PC-3 (cell line): ENCODE measurements at regions not wholly inside any gene's neighbourhood (a gene's known extent, or its start where the extent isn't known, plus 50 kb on each side); places are given as distances from the start of the nearest gene placed in this dataset.

Experiments
- ATAC-seq: fragments of 200-7000 bp; cut with Tn5 transposase; 2 replicates; pipeline ENCODE4 v1.9.1; 2020; ENCODE audit warnings: mild to moderate bottlenecking, moderate library complexity
- BruUV-seq: library from RNA; stranded (reverse); fragments of 400-500 nt; replicated peaks from 2 replicates; lab custom pipeline; 2021; lab: Mats Ljungman, UMichigan
- CTCF ChIA-PET: fragments of 300-600 bp; sonication (Branson Sonifier 250); formaldehyde crosslinking; loops from one replicate; lab custom pipeline; 2022; ENCODE audit warnings: antibody characterized with exemption; lab: Charles Lee
- POLR2A ChIA-PET: fragments of 300-600 bp; sonication (Branson Sonifier 250); formaldehyde crosslinking; loops from one replicate; lab custom pipeline; 2022; ENCODE audit warnings: antibody characterized with exemption; ENCODE audit not compliant: unreplicated experiment; lab: Charles Lee
- DNase-seq: peaks from one replicate; pipeline ENCODE4 v3.0.0-alpha.2; 2015
- H2AFZ ChIP-seq: fragments of 300-600 bp; sonication (generic); 2 replicates; pipeline ENCODE4 v1.6.0; 2016; ENCODE audit warnings: antibody characterized with exemption, low read length
- H3F3A ChIP-seq: fragments of 300-600 bp; sonication (generic); one replicate; pipeline ENCODE4 v1.6.0; 2017; ENCODE audit warnings: antibody characterized with exemption, low read length, control low read depth, mild to moderate bottlenecking; ENCODE audit not compliant: unreplicated experiment
- H3K27ac ChIP-seq: fragments of 300-600 bp; sonication (generic); 2 replicates; pipeline ENCODE4 v1.5.1; 2016; ENCODE audit warnings: mild to moderate bottlenecking, low read length
- H3K27me3 ChIP-seq: fragments of 300-600 bp; sonication (generic); 2 replicates; pipeline ENCODE4 v1.6.1; 2016; ENCODE audit warnings: low read length, mixed read lengths
- H3K36me3 ChIP-seq: fragments of 300-600 bp; sonication (generic); 2 replicates; pipeline ENCODE4 v1.6.1; 2016; ENCODE audit warnings: low read depth, mixed run types, low read length, mixed read lengths
- H3K4me1 ChIP-seq: fragments of 300-600 bp; sonication (generic); 2 replicates; pipeline ENCODE4 v1.5.1; 2016; ENCODE audit warnings: low read length; ENCODE audit not compliant: insufficient read depth
- H3K4me2 ChIP-seq: fragments of 300-600 bp; sonication (generic); 2 replicates; pipeline ENCODE4 v1.6.0; 2016; ENCODE audit warnings: low read length
- H3K4me3 ChIP-seq: fragments of 300-600 bp; sonication (generic); 2 replicates; pipeline ENCODE4 v1.5.1; 2016; ENCODE audit warnings: mild to moderate bottlenecking, low read length, mixed read lengths
- H3K79me2 ChIP-seq: fragments of 300-600 bp; sonication (generic); 2 replicates; pipeline ENCODE4 v1.6.1; 2017; ENCODE audit warnings: low read length, mixed read lengths
- H3K9ac ChIP-seq: fragments of 300-600 bp; sonication (generic); 2 replicates; pipeline ENCODE4 v1.6.0; 2016; ENCODE audit warnings: mild to moderate bottlenecking, low read length
- H3K9me2 ChIP-seq: fragments of 300-600 bp; sonication (generic); replicated peaks from 2 replicates; pipeline ENCODE4 v1.6.1; 2016; ENCODE audit warnings: mixed run types, low read length, mixed read lengths
- H3K9me3 ChIP-seq: fragments of 300-600 bp; sonication (generic); 2 replicates; pipeline ENCODE4 v1.6.1; 2016; ENCODE audit warnings: low read length, mixed read lengths
- H4K20me1 ChIP-seq: fragments of 300-600 bp; sonication (generic); 2 replicates; pipeline ENCODE4 v1.6.1; 2016; ENCODE audit warnings: low read length, mixed read lengths
- CTCF ChIP-seq: fragments of 300-600 bp; sonication (generic); conservative IDR thresholded peaks from 2 replicates; pipeline ENCODE4 v1.5.1; 2017; ENCODE audit warnings: antibody characterized with exemption, low read depth, mild to moderate bottlenecking, low read length
- EZH2 ChIP-seq: fragments of 300-600 bp; sonication (generic); IDR thresholded peaks from one replicate; pipeline ENCODE4 v1.6.1; 2017; ENCODE audit warnings: antibody characterized with exemption, mild to moderate bottlenecking, low read length; ENCODE audit not compliant: unreplicated experiment
- EZH2phosphoT487 ChIP-seq: fragments of 300-600 bp; sonication (generic); IDR thresholded peaks from 2 replicates; pipeline ENCODE4 v1.6.1; 2018; ENCODE audit warnings: mild to moderate bottlenecking, antibody characterized with exemption, low read length, borderline replicate concordance
- intact Hi-C: fragments of 100-400 bp; cut with micrococcal nuclease; formaldehyde crosslinking; loops from 2 replicates; pipeline ENCODE4 v1.9.0; 2023

- Histone ChIP-seq H3K9me3 (peaks cover 6% of the 10 kb centered on the region; the same call in 1 of the 2 replicates), H3K36me3 (no peaks in the 10 kb centered on the region), H3K9me2 (no peaks in the 10 kb centered on the region), H2AFZ (no peak overlapping the region), H3K4me1 (no peaks in the 10 kb centered on the region), H3F3A (no peaks in the 10 kb centered on the region), H3K27me3 (peaks cover 12% of the 10 kb centered on the region), H3K79me2 (no peaks in the 10 kb centered on the region), H3K27ac (no peak overlapping the region), H4K20me1 (no peaks in the 10 kb centered on the region), H3K4me2 (no peak overlapping the region), H3K9ac (no peak overlapping the region), H3K4me3 (no peak overlapping the region)
- TF ChIP-seq CTCF (no peak), EZH2phosphoT487 (no peak), EZH2 (no peak)
- POLR2A ChIA-PET, result no interaction called here
- CTCF ChIA-PET, result interaction anchor here (1.0 kb wide), 1 partner anchor 23 kb away, joined by 3 read pairs; no protein-coding TSS in a partner anchor
- DNase-seq, result no peak
- intact Hi-C loops, result no loop called here
- ATAC-seq, result no peak
- no TSS peak for BruUV-seq
These were observed 400.6 kb upstream of the CHST9 start for GRCh38 chr18:27585602-27586173.

GRCh38 chr18:27583466-27583865, 398.4 kb upstream of the CHST9 start:
- Histone ChIP-seq H3K9me2 (no peaks in the 10 kb centered on the region), H3K9ac (no peak overlapping the region), H3K4me3 (no peak overlapping the region), H3K27me3 (peaks cover 14% of the 10 kb centered on the region), H3F3A (no peaks in the 10 kb centered on the region), H3K27ac (no peak overlapping the region), H3K36me3 (no peaks in the 10 kb centered on the region), H3K79me2 (no peaks in the 10 kb centered on the region), H3K4me2 (no peak overlapping the region), H3K9me3 (peaks cover 6% of the 10 kb centered on the region; the same call in 1 of the 2 replicates), H4K20me1 (no peaks in the 10 kb centered on the region), H2AFZ (no peak overlapping the region), H3K4me1 (no peaks in the 10 kb centered on the region)
- POLR2A ChIA-PET, result no interaction called here
- no peak for ATAC-seq
- TF ChIP-seq EZH2phosphoT487 (no peak), EZH2 (no peak), CTCF (no peak)
- intact Hi-C loops, result no loop called here
- CTCF ChIA-PET, result no interaction called here
- DNase-seq, result no peak
- BruUV-seq, result no TSS peak

- intact Hi-C loops, result no loop called here
- no peak overlapping the region for H3K9ac ChIP-seq
- DNase-seq (no peak), ATAC-seq (no peak)
- H3K27me3 ChIP-seq, result peaks cover 15% of the 10 kb centered on the region
- H3K36me3 ChIP-seq, result no peaks in the 10 kb centered on the region
- no peaks in the 10 kb centered on the region for H3K4me1 ChIP-seq
- H3K9me3 ChIP-seq, result peaks cover 6% of the 10 kb centered on the region; the same call in 1 of the 2 replicates
- no peaks in the 10 kb centered on the region for H3K79me2 ChIP-seq
- no peak overlapping the region for H3K27ac ChIP-seq
- H4K20me1 ChIP-seq, result no peaks in the 10 kb centered on the region
- TF ChIP-seq EZH2 (no peak), EZH2phosphoT487 (no peak), CTCF (no peak)
- POLR2A ChIA-PET, result no interaction called here
- no peak overlapping the region for H3K4me3 ChIP-seq
- no peak overlapping the region for H2AFZ ChIP-seq
- CTCF ChIA-PET, result no interaction called here
- no peak overlapping the region for H3K4me2 ChIP-seq
- no TSS peak for BruUV-seq
- H3K9me2 ChIP-seq, result no peaks in the 10 kb centered on the region
- H3F3A ChIP-seq, result no peaks in the 10 kb centered on the region
These were observed 397.8 kb upstream of the CHST9 start for GRCh38 chr18:27582760-27583412.
